ENCODE measurements at regions not wholly inside any gene's neighbourhood (a gene's known extent, or its start where the extent isn't known, plus 50 kb on each side); places are given as distances from the start of the nearest gene placed in this dataset.

GRCh38 chrX:122816288-122816687, 367.8 kb upstream of the GRIA3 start:
- TF ChIP-seq POLR2A (IDR thresholded peaks at IDR 0.05) (no peak), CTCF (IDR thresholded peaks at IDR 0.05) (no peak)

Measured in testis (tissue), 2 donors.